HepG2 (cell line): ENCODE measurements at regions not wholly inside any gene's neighbourhood (a gene's known extent, or its start where the extent isn't known, plus 50 kb on each side); places are given as distances from the start of the nearest gene placed in this dataset.

Experiments used
- KDM1A ChIP-seq: IDR thresholded peaks from 2 replicates; pipeline ENCODE4 v1.6.1; 2016; ENCODE audit warnings: missing compliant biosample characterization
- SMAD1 ChIP-seq: sonication (generic); formaldehyde crosslinking; IDR thresholded peaks from 2 replicates; pipeline ENCODE4 v1.4.0; 2020; ENCODE audit warnings: missing genetic modification reagents, low read depth, mild to moderate bottlenecking, borderline replicate concordance
- ZNF264 ChIP-seq: sonication (generic); formaldehyde crosslinking; IDR thresholded peaks from 2 replicates; pipeline ENCODE4 v1.4.0; 2020; ENCODE audit warnings: missing genetic modification reagents

- TF ChIP-seq SMAD1 (CRISPR knock-in tag), result no peak
- TF ChIP-seq ZNF264 (CRISPR knock-in tag), result no peak
- TF ChIP-seq KDM1A (CRISPR knock-in tag), result no peak
These were observed 187.6 kb downstream of the ZFP64 start for GRCh38 chr20:52004018-52004417.
